Erythroblast (primary cell): ENCODE measurements at regions not wholly inside any gene's neighbourhood (a gene's known extent, or its start where the extent isn't known, plus 50 kb on each side); places are given as distances from the start of the nearest gene placed in this dataset.
"Not testable (repeated sequence)": the region's sequence is repeated elsewhere in the genome, so short reads cannot be mapped to it uniquely, and the experiment has no call there.

ENCODE experiments used
- DNase-seq, 2 experiments: peaks; one replicate each; lab custom pipeline; 2025; lab: John Stamatoyannopoulos, UW
- GATA1 ChIP-seq: IDR thresholded peaks from 2 replicates; pipeline ENCODE4 v1.6.1; 2011; ENCODE audit warnings: low read depth, mild to moderate bottlenecking, control low read depth, low read length, moderate library complexity
- POLR2A ChIP-seq: IDR thresholded peaks from 2 replicates; pipeline ENCODE4 v1.6.1; 2011; ENCODE audit warnings: mild to moderate bottlenecking, low read length

GRCh38 chr3:147201086-147201485 lies 205.3 kb downstream of the ZIC4 start:
- TF ChIP-seq GATA1 (no peak), POLR2A (no peak)

GRCh38 chr3:147200545-147200944 lies 205.8 kb downstream of the ZIC4 start:
- TF ChIP-seq GATA1 (no peak), POLR2A (no peak)
- no peak for DNase-seq

More at GRCh38 chr3:147201086-147201485, 205.3 kb downstream of the ZIC4 start:
- no peak for DNase-seq

- TF ChIP-seq GATA1: no peak
- no peak for TF ChIP-seq POLR2A
- no peak for DNase-seq
These were observed 208.6 kb downstream of the ZIC4 start for GRCh38 chr3:147197739-147198138.

- no peak for DNase-seq
- TF ChIP-seq POLR2A: no peak
- no peak for TF ChIP-seq GATA1
These were observed 210.5 kb downstream of the ZIC4 start for GRCh38 chr3:147195887-147196286.

- DNase-seq: peak; percentile 38 to 59
- TF ChIP-seq GATA1 (no peak), POLR2A (no peak)
These were observed 214.5 kb downstream of the ZIC4 start for GRCh38 chr3:147191795-147192385.

- TF ChIP-seq POLR2A (no peak), GATA1 (no peak)
- no peak for DNase-seq
These were observed 217.3 kb downstream of the ZIC4 start for GRCh38 chr3:147189016-147189415.

- no peak for DNase-seq
- TF ChIP-seq GATA1 (no peak), POLR2A (no peak)
These were observed 218.7 kb downstream of the ZIC4 start for GRCh38 chr3:147187687-147188086.

GRCh38 chr3:147185781-147186180 lies 220.6 kb downstream of the ZIC4 start:
- no peak for TF ChIP-seq GATA1
- DNase-seq: no peak

GRCh38 chr3:147184794-147185193 lies 221.5 kb downstream of the ZIC4 start:
- no peak for DNase-seq
- TF ChIP-seq POLR2A (no peak), GATA1 (no peak)

GRCh38 chr3:147173257-147173656 lies 233.1 kb downstream of the ZIC4 start:
- DNase-seq: no peak
- TF ChIP-seq GATA1: no peak
- no peak for TF ChIP-seq POLR2A

- DNase-seq: no peak
- no peak for TF ChIP-seq POLR2A
- no peak for TF ChIP-seq GATA1
These were observed 243.6 kb downstream of the ZIC4 start for GRCh38 chr3:147162743-147163142.

GRCh38 chr3:147161833-147162232 lies 244.5 kb downstream of the ZIC4 start:
- TF ChIP-seq GATA1: no peak
- TF ChIP-seq POLR2A: no peak
- no peak for DNase-seq

GRCh38 chr3:147160984-147161383 lies 245.4 kb downstream of the ZIC4 start:
- TF ChIP-seq GATA1 (no peak), POLR2A (no peak)
- DNase-seq: no peak

- DNase-seq: no peak
- TF ChIP-seq GATA1 (no peak), POLR2A (no peak)
These were observed 247.2 kb downstream of the ZIC4 start for GRCh38 chr3:147159141-147159540.

GRCh38 chr3:147157631-147158030 lies 248.7 kb downstream of the ZIC4 start:
- no peak for TF ChIP-seq GATA1
- TF ChIP-seq POLR2A: no peak
- DNase-seq: no peak

- not testable (repeated sequence) for DNase-seq
These were observed 251.4 kb downstream of the ZIC4 start for GRCh38 chr3:147154988-147155387.
